NCI-H774 (cell line): ENCODE measurements at regions not wholly inside any gene's neighbourhood (a gene's known extent, or its start where the extent isn't known, plus 50 kb on each side); places are given as distances from the start of the nearest gene placed in this dataset.
A peak's percentile ranks its signal among the peaks of the same experiment; 100 is the strongest.
"Not testable (repeated sequence)": the region's sequence is repeated elsewhere in the genome, so short reads cannot be mapped to it uniquely, and the experiment has no call there.

Experiments used
- DNase-seq: peaks from one replicate; lab custom pipeline; 2025; lab: John Stamatoyannopoulos, UW

- DNase-seq, result no peak
Measured at GRCh38 chrX:121455890-121456289, 408.5 kb downstream of the GLUD2 start.

- no peak for DNase-seq
Measured at GRCh38 chrX:121456315-121456714, 408.9 kb downstream of the GLUD2 start.

- no peak for DNase-seq
Measured at GRCh38 chrX:121457096-121457495, 409.7 kb downstream of the GLUD2 start.

GRCh38 chrX:121479406-121479805, 432.0 kb downstream of the GLUD2 start:
- DNase-seq, result no peak

- no peak for DNase-seq
Measured at GRCh38 chrX:121496966-121497365, 449.6 kb downstream of the GLUD2 start.

GRCh38 chrX:121504153-121504552, 456.7 kb downstream of the GLUD2 start:
- DNase-seq, result no peak

GRCh38 chrX:121546317-121546716, 498.9 kb downstream of the GLUD2 start:
- DNase-seq, result no peak

GRCh38 chrX:121558886-121559285, 511.5 kb downstream of the GLUD2 start:
- no peak for DNase-seq

- no peak for DNase-seq
Measured at GRCh38 chrX:121562616-121563015, 515.2 kb downstream of the GLUD2 start.

GRCh38 chrX:121569609-121570008, 522.2 kb downstream of the GLUD2 start:
- no peak for DNase-seq

GRCh38 chrX:121570072-121570841, 522.8 kb downstream of the GLUD2 start:
- no peak for DNase-seq

- no peak for DNase-seq
Measured at GRCh38 chrX:121571333-121571732, 523.9 kb downstream of the GLUD2 start.

- not testable (repeated sequence) for DNase-seq
Measured at GRCh38 chrX:121574384-121574783, 527.0 kb downstream of the GLUD2 start.

- DNase-seq, result peak; percentile 32
Measured at GRCh38 chrX:121579016-121579760, 531.8 kb downstream of the GLUD2 start.

GRCh38 chrX:121581885-121582284, 534.5 kb downstream of the GLUD2 start:
- no peak for DNase-seq

GRCh38 chrX:121585626-121586025, 538.2 kb downstream of the GLUD2 start:
- DNase-seq, result no peak

GRCh38 chrX:121592884-121593283, 545.5 kb downstream of the GLUD2 start:
- no peak for DNase-seq

GRCh38 chrX:121598356-121598755, 550.9 kb downstream of the GLUD2 start:
- DNase-seq, result peak; percentile 11

GRCh38 chrX:121635141-121635540, 587.7 kb downstream of the GLUD2 start:
- DNase-seq, result no peak

- DNase-seq, result no peak
Measured at GRCh38 chrX:121639781-121640180, 592.4 kb downstream of the GLUD2 start.

- DNase-seq, result no peak
Measured at GRCh38 chrX:121641560-121641959, 594.1 kb downstream of the GLUD2 start.

- no peak for DNase-seq
Measured at GRCh38 chrX:121642415-121642814, 595.0 kb downstream of the GLUD2 start.

- DNase-seq, result no peak
Measured at GRCh38 chrX:121649417-121649816, 602.0 kb downstream of the GLUD2 start.
